ENCODE measurements at regions not wholly inside any gene's neighbourhood (a gene's known extent, or its start where the extent isn't known, plus 50 kb on each side); places are given as distances from the start of the nearest gene placed in this dataset.

GRCh38 chr6:9532621-9533557, 882.0 kb downstream of the TFAP2A start:
- Histone ChIP-seq H3K4me3 (ENCODE audit: low read length) (no peak overlapping the region), H3K27me3 (replicated peaks; ENCODE audit: control insufficient read depth, insufficient read depth, low read length) (no peaks in the 10 kb centered on the region), H3K4me1 (ENCODE audit: control insufficient read depth, insufficient read depth, low read length) (peaks cover 5% of the 10 kb centered on the region), H3K36me3 (ENCODE audit: control insufficient read depth, insufficient read depth, low read length, severe bottlenecking) (no peaks in the 10 kb centered on the region), H3K9ac (ENCODE audit: low read length) (no peak overlapping the region), H3K9me3 (ENCODE audit: control insufficient read depth, low read length) (no peaks in the 10 kb centered on the region)
- no peak for DNase-seq (ENCODE audit: low read depth)

DNA sequence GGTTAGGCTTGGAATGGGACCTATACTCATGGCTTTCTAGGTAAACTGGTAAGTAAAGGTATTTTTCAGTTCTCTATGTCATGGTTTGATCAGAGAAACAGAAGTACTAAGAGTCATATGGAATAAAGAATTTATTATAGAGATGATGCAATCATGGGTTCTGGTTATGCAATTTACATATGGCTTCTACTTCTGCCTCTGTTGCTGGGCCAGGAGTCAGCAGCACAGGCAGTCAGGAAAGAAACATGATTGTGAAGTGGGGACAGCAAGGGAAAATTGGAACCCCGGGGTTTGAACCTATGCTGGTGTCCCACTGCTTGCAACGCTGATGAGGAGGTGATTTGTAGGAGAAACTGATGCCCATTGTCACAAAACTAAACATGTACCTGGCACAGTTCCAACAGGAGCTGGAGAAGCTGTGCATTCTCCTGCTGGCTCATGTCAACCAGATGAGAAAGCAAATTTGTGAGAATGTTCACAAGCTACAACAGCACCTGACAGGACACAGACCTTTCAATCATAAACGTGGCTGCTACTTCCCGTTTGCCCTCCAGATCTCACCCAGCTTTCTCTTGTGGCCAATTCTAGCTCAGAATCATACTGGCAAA, 887.1 kb downstream of the TFAP2A start:
- Histone ChIP-seq H3K4me1 (ENCODE audit: control insufficient read depth, insufficient read depth, low read length) (peaks cover 9% of the 10 kb centered on the region), H3K36me3 (ENCODE audit: control insufficient read depth, insufficient read depth, low read length, severe bottlenecking) (no peaks in the 10 kb centered on the region), H3K4me3 (ENCODE audit: low read length) (no peak overlapping the region), H3K9ac (ENCODE audit: low read length) (no peak overlapping the region), H3K27me3 (replicated peaks; ENCODE audit: control insufficient read depth, insufficient read depth, low read length) (no peaks in the 10 kb centered on the region), H3K9me3 (ENCODE audit: control insufficient read depth, low read length) (no peaks in the 10 kb centered on the region)
- DNase-seq (ENCODE audit: low read depth), result peak; percentile 15

DNA sequence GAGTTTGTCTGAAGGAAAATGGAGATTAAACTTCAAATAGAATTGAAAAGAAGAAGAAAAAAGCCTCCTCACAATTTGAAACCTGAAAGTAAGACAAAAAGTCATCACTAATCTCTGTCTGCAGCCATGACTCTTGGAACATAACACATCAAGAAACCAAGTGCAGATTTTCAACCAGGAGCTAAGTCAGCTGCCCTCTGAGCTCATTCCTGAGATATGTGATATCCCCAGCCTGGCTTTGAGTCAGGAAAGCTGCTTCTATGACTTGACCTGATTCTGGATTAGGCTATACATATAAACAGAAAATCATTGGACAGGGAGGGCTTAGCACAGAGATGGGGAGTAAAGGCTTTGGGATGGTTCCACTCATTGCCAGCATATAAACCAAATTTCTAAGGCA, 891.4 kb downstream of the TFAP2A start:
- no peak overlapping the region for H3K9ac ChIP-seq (ENCODE audit: low read length)
- no peaks in the 10 kb centered on the region for H3K9me3 ChIP-seq (ENCODE audit: control insufficient read depth, low read length)
- peaks cover 35% of the 10 kb centered on the region for H3K4me1 ChIP-seq (ENCODE audit: control insufficient read depth, insufficient read depth, low read length)
- DNase-seq (ENCODE audit: low read depth), result peak; percentile 85
- H3K4me3 ChIP-seq (ENCODE audit: low read length), result no peak overlapping the region
- no peaks in the 10 kb centered on the region for H3K27me3 ChIP-seq (replicated peaks; ENCODE audit: control insufficient read depth, insufficient read depth, low read length)
- no peaks in the 10 kb centered on the region for H3K36me3 ChIP-seq (ENCODE audit: control insufficient read depth, insufficient read depth, low read length, severe bottlenecking)

DNA sequence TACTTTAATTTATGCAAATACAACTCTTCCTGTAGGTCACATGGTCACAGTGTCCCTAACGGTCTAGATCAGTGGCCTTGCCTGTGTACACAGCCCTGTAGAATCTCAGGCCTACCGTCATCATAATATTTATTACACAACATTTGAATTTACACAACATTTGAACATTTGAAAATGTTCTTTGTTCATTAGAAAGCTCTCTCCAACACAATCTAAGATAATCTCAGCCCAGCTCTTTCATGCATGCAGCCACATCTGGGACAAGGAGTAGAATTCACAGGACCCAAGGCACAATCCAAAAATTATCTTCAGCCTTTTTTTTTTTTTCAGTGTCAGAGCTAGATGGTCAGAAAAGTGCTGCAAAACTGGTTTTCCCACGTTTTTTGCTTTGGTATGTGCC, 892.8 kb downstream of the TFAP2A start:
- Histone ChIP-seq H3K4me3 (ENCODE audit: low read length) (no peak overlapping the region), H3K9ac (ENCODE audit: low read length) (no peak overlapping the region), H3K27me3 (replicated peaks; ENCODE audit: control insufficient read depth, insufficient read depth, low read length) (no peaks in the 10 kb centered on the region), H3K36me3 (ENCODE audit: control insufficient read depth, insufficient read depth, low read length, severe bottlenecking) (no peaks in the 10 kb centered on the region), H3K4me1 (ENCODE audit: control insufficient read depth, insufficient read depth, low read length) (peaks cover 35% of the 10 kb centered on the region), H3K9me3 (ENCODE audit: control insufficient read depth, low read length) (no peaks in the 10 kb centered on the region)
- no peak for DNase-seq (ENCODE audit: low read depth)

GRCh38 chr6:9521152-9521530, 893.7 kb downstream of the TFAP2A start:
- H3K9ac ChIP-seq (ENCODE audit: low read length), result no peak overlapping the region
- H3K27me3 ChIP-seq (replicated peaks; ENCODE audit: control insufficient read depth, insufficient read depth, low read length), result no peaks in the 10 kb centered on the region
- DNase-seq (ENCODE audit: low read depth), result no peak
- H3K9me3 ChIP-seq (ENCODE audit: control insufficient read depth, low read length), result no peaks in the 10 kb centered on the region
- no peak overlapping the region for H3K4me3 ChIP-seq (ENCODE audit: low read length)
- H3K36me3 ChIP-seq (ENCODE audit: control insufficient read depth, insufficient read depth, low read length, severe bottlenecking), result no peaks in the 10 kb centered on the region
- peaks cover 38% of the 10 kb centered on the region for H3K4me1 ChIP-seq (ENCODE audit: control insufficient read depth, insufficient read depth, low read length)

GRCh38 chr6:9520417-9521151, 894.3 kb downstream of the TFAP2A start:
- Histone ChIP-seq H3K36me3 (ENCODE audit: control insufficient read depth, insufficient read depth, low read length, severe bottlenecking) (no peaks in the 10 kb centered on the region), H3K27me3 (replicated peaks; ENCODE audit: control insufficient read depth, insufficient read depth, low read length) (no peaks in the 10 kb centered on the region), H3K4me1 (ENCODE audit: control insufficient read depth, insufficient read depth, low read length) (peaks cover 44% of the 10 kb centered on the region), H3K9ac (ENCODE audit: low read length) (no peak overlapping the region), H3K4me3 (ENCODE audit: low read length) (no peak overlapping the region), H3K9me3 (ENCODE audit: control insufficient read depth, low read length) (no peaks in the 10 kb centered on the region)
- DNase-seq (ENCODE audit: low read depth), result peak; percentile 71

- Histone ChIP-seq H3K9ac (ENCODE audit: low read length) (no peak overlapping the region), H3K36me3 (ENCODE audit: control insufficient read depth, insufficient read depth, low read length, severe bottlenecking) (no peaks in the 10 kb centered on the region), H3K9me3 (ENCODE audit: control insufficient read depth, low read length) (no peaks in the 10 kb centered on the region), H3K4me3 (ENCODE audit: low read length) (no peak overlapping the region), H3K4me1 (ENCODE audit: control insufficient read depth, insufficient read depth, low read length) (peaks cover 41% of the 10 kb centered on the region), H3K27me3 (replicated peaks; ENCODE audit: control insufficient read depth, insufficient read depth, low read length) (no peaks in the 10 kb centered on the region)
- no peak for DNase-seq (ENCODE audit: low read depth)
Observed at GRCh38 chr6:9518431-9518830, 896.4 kb downstream of the TFAP2A start.

- H3K9ac ChIP-seq (ENCODE audit: low read length), result no peak overlapping the region
- H3K4me3 ChIP-seq (ENCODE audit: low read length), result no peak overlapping the region
- no peaks in the 10 kb centered on the region for H3K36me3 ChIP-seq (ENCODE audit: control insufficient read depth, insufficient read depth, low read length, severe bottlenecking)
- no peaks in the 10 kb centered on the region for H3K9me3 ChIP-seq (ENCODE audit: control insufficient read depth, low read length)
- DNase-seq (ENCODE audit: low read depth), result no peak
- H3K27me3 ChIP-seq (replicated peaks; ENCODE audit: control insufficient read depth, insufficient read depth, low read length), result no peaks in the 10 kb centered on the region
- peaks cover 35% of the 10 kb centered on the region for H3K4me1 ChIP-seq (ENCODE audit: control insufficient read depth, insufficient read depth, low read length)
Observed at GRCh38 chr6:9517806-9518205, 897.1 kb downstream of the TFAP2A start.

- Histone ChIP-seq H3K4me1 (ENCODE audit: control insufficient read depth, insufficient read depth, low read length) (peaks cover 19% of the 10 kb centered on the region), H3K9me3 (ENCODE audit: control insufficient read depth, low read length) (no peaks in the 10 kb centered on the region), H3K4me3 (ENCODE audit: low read length) (no peak overlapping the region), H3K36me3 (ENCODE audit: control insufficient read depth, insufficient read depth, low read length, severe bottlenecking) (no peaks in the 10 kb centered on the region), H3K27me3 (replicated peaks; ENCODE audit: control insufficient read depth, insufficient read depth, low read length) (no peaks in the 10 kb centered on the region), H3K9ac (ENCODE audit: low read length) (no peak overlapping the region)
- peak; percentile 65 for DNase-seq (ENCODE audit: low read depth)
Observed at GRCh38 chr6:9515633-9516606, 899.0 kb downstream of the TFAP2A start.

DNA sequence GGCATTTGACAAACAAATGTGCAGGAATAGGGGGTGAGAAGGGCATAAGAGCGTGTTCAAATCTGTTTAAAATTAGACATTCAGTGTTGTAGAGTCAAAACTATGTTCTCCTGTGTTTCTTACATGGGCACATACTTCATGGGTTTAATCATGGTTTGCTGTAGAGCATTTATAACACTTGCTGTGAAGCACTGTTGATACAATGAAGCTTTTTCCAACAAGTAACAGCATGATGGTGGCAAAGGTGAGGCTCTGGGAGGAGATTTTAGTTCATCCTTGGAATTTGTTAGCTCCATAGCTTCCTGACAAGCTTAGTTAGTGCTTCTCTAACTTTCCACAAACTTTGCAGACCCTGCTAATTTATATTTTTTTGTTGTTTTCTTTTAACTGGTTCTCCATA, 900.7 kb downstream of the TFAP2A start:
- H3K4me1 ChIP-seq (ENCODE audit: control insufficient read depth, insufficient read depth, low read length), result peaks cover 9% of the 10 kb centered on the region
- H3K36me3 ChIP-seq (ENCODE audit: control insufficient read depth, insufficient read depth, low read length, severe bottlenecking), result no peaks in the 10 kb centered on the region
- H3K27me3 ChIP-seq (replicated peaks; ENCODE audit: control insufficient read depth, insufficient read depth, low read length), result no peaks in the 10 kb centered on the region
- H3K9ac ChIP-seq (ENCODE audit: low read length), result no peak overlapping the region
- DNase-seq (ENCODE audit: low read depth), result no peak
- no peaks in the 10 kb centered on the region for H3K9me3 ChIP-seq (ENCODE audit: control insufficient read depth, low read length)
- no peak overlapping the region for H3K4me3 ChIP-seq (ENCODE audit: low read length)
